MM.1S (cell line): ENCODE measurements at regions not wholly inside any gene's neighbourhood (a gene's known extent, or its start where the extent isn't known, plus 50 kb on each side); places are given as distances from the start of the nearest gene placed in this dataset.

Source experiments
- EZH2 ChIP-seq: fragments of 300-600 bp; sonication (generic); optimal IDR thresholded peaks from 2 replicates; pipeline ENCODE3; 2017; ENCODE audit warnings: low read depth, mild to moderate bottlenecking, antibody characterized with exemption, low read length, mixed read lengths
- EZH2phosphoT487 ChIP-seq: fragments of 300-600 bp; sonication (generic); IDR thresholded peaks from 2 replicates; pipeline ENCODE4 v1.6.1; 2018; ENCODE audit warnings: antibody characterized with exemption, low read length
- TF ChIP-seq, protein P1 (sequence below): fragments of 300-600 bp; sonication (generic); IDR thresholded peaks from 2 replicates; pipeline ENCODE4 v1.5.1; 2016; ENCODE audit warnings: antibody characterized with exemption, low read length, mixed read lengths

GRCh38 chr3:187521546-187521945 lies 148.6 kb downstream of the SST start:
- TF ChIP-seq, protein P1, sequence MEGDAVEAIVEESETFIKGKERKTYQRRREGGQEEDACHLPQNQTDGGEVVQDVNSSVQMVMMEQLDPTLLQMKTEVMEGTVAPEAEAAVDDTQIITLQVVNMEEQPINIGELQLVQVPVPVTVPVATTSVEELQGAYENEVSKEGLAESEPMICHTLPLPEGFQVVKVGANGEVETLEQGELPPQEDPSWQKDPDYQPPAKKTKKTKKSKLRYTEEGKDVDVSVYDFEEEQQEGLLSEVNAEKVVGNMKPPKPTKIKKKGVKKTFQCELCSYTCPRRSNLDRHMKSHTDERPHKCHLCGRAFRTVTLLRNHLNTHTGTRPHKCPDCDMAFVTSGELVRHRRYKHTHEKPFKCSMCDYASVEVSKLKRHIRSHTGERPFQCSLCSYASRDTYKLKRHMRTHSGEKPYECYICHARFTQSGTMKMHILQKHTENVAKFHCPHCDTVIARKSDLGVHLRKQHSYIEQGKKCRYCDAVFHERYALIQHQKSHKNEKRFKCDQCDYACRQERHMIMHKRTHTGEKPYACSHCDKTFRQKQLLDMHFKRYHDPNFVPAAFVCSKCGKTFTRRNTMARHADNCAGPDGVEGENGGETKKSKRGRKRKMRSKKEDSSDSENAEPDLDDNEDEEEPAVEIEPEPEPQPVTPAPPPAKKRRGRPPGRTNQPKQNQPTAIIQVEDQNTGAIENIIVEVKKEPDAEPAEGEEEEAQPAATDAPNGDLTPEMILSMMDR, result no peak
- no peak for TF ChIP-seq EZH2
- TF ChIP-seq EZH2phosphoT487, result no peak
